Caco-2 (cell line): ENCODE measurements at regions not wholly inside any gene's neighbourhood (a gene's known extent, or its start where the extent isn't known, plus 50 kb on each side); places are given as distances from the start of the nearest gene placed in this dataset.
A peak's percentile ranks its signal among the peaks of the same experiment; 100 is the strongest.
"Not testable (repeated sequence)": the region's sequence is repeated elsewhere in the genome, so short reads cannot be mapped to it uniquely, and the experiment has no call there.

Experiments used
- BruUV-seq: library from RNA; stranded (reverse); fragments of 400-500 nt; replicated peaks from 2 replicates; lab custom pipeline; 2021; lab: Mats Ljungman, UMichigan
- CTCF ChIA-PET: fragments of 300-600 bp; sonication (Branson Sonifier 250); formaldehyde crosslinking; loops from one replicate; lab custom pipeline; 2022; ENCODE audit warnings: antibody characterized with exemption; lab: Charles Lee
- POLR2A ChIA-PET: fragments of 300-600 bp; sonication (Branson Sonifier 250); formaldehyde crosslinking; loops from one replicate; lab custom pipeline; 2022; ENCODE audit warnings: antibody characterized with exemption; lab: Charles Lee
- DNase-seq, 2 experiments: peaks; one replicate each; pipeline versions ENCODE4 v3.0.0 to v3.0.0-alpha.2; 2020 to 2022
- H3K27me3 ChIP-seq: replicated peaks from 2 replicates; pipeline ENCODE4 v1.6.0; 2011; ENCODE audit warnings: low read length; ENCODE audit not compliant: control insufficient read depth, insufficient read depth
- H3K36me3 ChIP-seq: 2 replicates; pipeline ENCODE4 v1.5.1; 2011; ENCODE audit warnings: low read length; ENCODE audit not compliant: control insufficient read depth, insufficient read depth
- H3K4me1 ChIP-seq: fragments of 250-450 bp; sonication (Bioruptor Pico); 2 replicates; pipeline ENCODE4 v1.5.1; 2020; ENCODE audit warnings: mild to moderate bottlenecking
- H3K4me3 ChIP-seq: 2 replicates; pipeline ENCODE4 v1.5.1; 2011; ENCODE audit warnings: low read depth, mild to moderate bottlenecking, control low read depth, low read length
- H3K9me3 ChIP-seq: fragments of 250-450 bp; sonication (Bioruptor Pico); 2 replicates; pipeline ENCODE4 v1.5.1; 2020; ENCODE audit warnings: mild to moderate bottlenecking, moderate library complexity
- H3K27ac Mint-ChIP-seq: one replicate; pipeline ENCODE4 v1.8.0; 2022; ENCODE audit warnings: mixed read lengths; ENCODE audit not compliant: unreplicated experiment
- H3K27me3 Mint-ChIP-seq: one replicate; pipeline ENCODE4 v1.8.0; 2022; ENCODE audit warnings: mixed read lengths; ENCODE audit not compliant: insufficient read depth, unreplicated experiment
- H3K36me3 Mint-ChIP-seq: one replicate; pipeline ENCODE4 v1.8.0; 2022; ENCODE audit warnings: mild to moderate bottlenecking, mixed read lengths; ENCODE audit not compliant: insufficient read depth, unreplicated experiment
- H3K4me1 Mint-ChIP-seq: one replicate; pipeline ENCODE4 v1.8.0; 2022; ENCODE audit warnings: low read depth, mixed read lengths; ENCODE audit not compliant: unreplicated experiment
- H3K4me3 Mint-ChIP-seq: one replicate; pipeline ENCODE4 v1.8.0; 2022; ENCODE audit warnings: mild to moderate bottlenecking, moderate library complexity, mixed read lengths; ENCODE audit not compliant: unreplicated experiment
- H3K9me3 Mint-ChIP-seq: one replicate; pipeline ENCODE4 v1.8.0; 2022; ENCODE audit warnings: mixed read lengths; ENCODE audit not compliant: unreplicated experiment
- intact Hi-C: fragments of 100-400 bp; cut with micrococcal nuclease; formaldehyde crosslinking; loops from one replicate; pipeline ENCODE4 v1.10.0; 2022; ENCODE audit not compliant: unreplicated experiment

GRCh38 chr7:76852787-76853584, 179.2 kb downstream of the SPDYE17 start:
- H3K4me1 Mint-ChIP-seq = peaks cover 11% of the 10 kb centered on the region
- BruUV-seq, H3K4me3 Mint-ChIP-seq, H3K27me3 ChIP-seq, H3K36me3 ChIP-seq, H3K27ac Mint-ChIP-seq, H3K9me3 Mint-ChIP-seq, H3K4me3 ChIP-seq, DNase-seq, POLR2A ChIA-PET, H3K27me3 Mint-ChIP-seq, H3K36me3 Mint-ChIP-seq, intact Hi-C loops, H3K9me3 ChIP-seq, CTCF ChIA-PET: not testable (repeated sequence)
- H3K4me1 ChIP-seq = peaks cover 11% of the 10 kb centered on the region

- CTCF ChIA-PET, H3K27ac Mint-ChIP-seq, H3K9me3 Mint-ChIP-seq, H3K4me3 Mint-ChIP-seq, H3K9me3 ChIP-seq, intact Hi-C loops, H3K4me3 ChIP-seq, BruUV-seq, H3K36me3 Mint-ChIP-seq, H3K36me3 ChIP-seq, POLR2A ChIA-PET, H3K27me3 ChIP-seq, DNase-seq, H3K27me3 Mint-ChIP-seq: not testable (repeated sequence)
- H3K4me1 Mint-ChIP-seq = peaks cover 11% of the 10 kb centered on the region
- H3K4me1 ChIP-seq = peaks cover 11% of the 10 kb centered on the region
These were observed 179.8 kb downstream of the SPDYE17 start for GRCh38 chr7:76852362-76852761.

GRCh38 chr7:76851617-76852016, 180.5 kb downstream of the SPDYE17 start:
- H3K4me3 ChIP-seq, H3K4me3 Mint-ChIP-seq, BruUV-seq, H3K36me3 Mint-ChIP-seq, H3K36me3 ChIP-seq, H3K27me3 ChIP-seq, H3K9me3 Mint-ChIP-seq, CTCF ChIA-PET, H3K27me3 Mint-ChIP-seq, H3K9me3 ChIP-seq, POLR2A ChIA-PET, intact Hi-C loops, DNase-seq: not testable (repeated sequence)
- H3K4me1 ChIP-seq = peaks cover 11% of the 10 kb centered on the region
- Mint-ChIP-seq H3K27ac (peak overlapping the region; percentile 34), H3K4me1 (peaks cover 11% of the 10 kb centered on the region)

- H3K4me1 Mint-ChIP-seq = peaks cover 11% of the 10 kb centered on the region
These were observed 182.1 kb downstream of the SPDYE17 start for GRCh38 chr7:76849887-76850563.

GRCh38 chr7:76839879-76840278, 192.3 kb downstream of the SPDYE17 start:
- H3K36me3 ChIP-seq, H3K27me3 ChIP-seq, H3K36me3 Mint-ChIP-seq, DNase-seq, H3K4me3 Mint-ChIP-seq, H3K4me3 ChIP-seq, H3K9me3 ChIP-seq, CTCF ChIA-PET, POLR2A ChIA-PET, H3K4me1 Mint-ChIP-seq, H3K27ac Mint-ChIP-seq, intact Hi-C loops, BruUV-seq, H3K27me3 Mint-ChIP-seq, H3K4me1 ChIP-seq: not testable (repeated sequence)
- peaks cover 27% of the 10 kb centered on the region for H3K9me3 Mint-ChIP-seq

More at GRCh38 chr7:76849887-76850563, 182.1 kb downstream of the SPDYE17 start:
- H3K4me3 Mint-ChIP-seq = peak overlapping the region; percentile 18
- H3K36me3 Mint-ChIP-seq, H3K36me3 ChIP-seq, H3K9me3 ChIP-seq, H3K27me3 Mint-ChIP-seq, CTCF ChIA-PET, POLR2A ChIA-PET, H3K27me3 ChIP-seq, BruUV-seq, intact Hi-C loops, H3K9me3 Mint-ChIP-seq, H3K4me3 ChIP-seq: not testable (repeated sequence)
- DNase-seq = peak in 1 of 2 experiments; percentile 31
- peak overlapping the region; percentile 58 for H3K27ac Mint-ChIP-seq
- H3K4me1 ChIP-seq = peaks cover 11% of the 10 kb centered on the region

- DNase-seq, POLR2A ChIA-PET, BruUV-seq, CTCF ChIA-PET, H3K27ac Mint-ChIP-seq, H3K27me3 Mint-ChIP-seq, H3K9me3 ChIP-seq, H3K4me3 ChIP-seq, H3K4me1 Mint-ChIP-seq, intact Hi-C loops, H3K4me3 Mint-ChIP-seq, H3K36me3 Mint-ChIP-seq, H3K36me3 ChIP-seq, H3K27me3 ChIP-seq, H3K4me1 ChIP-seq: not testable (repeated sequence)
- peaks cover 27% of the 10 kb centered on the region for H3K9me3 Mint-ChIP-seq
These were observed 192.9 kb downstream of the SPDYE17 start for GRCh38 chr7:76839214-76839613.
